ENCODE measurements at regions not wholly inside any gene's neighbourhood (a gene's known extent, or its start where the extent isn't known, plus 50 kb on each side); places are given as distances from the start of the nearest gene placed in this dataset.

DNA sequence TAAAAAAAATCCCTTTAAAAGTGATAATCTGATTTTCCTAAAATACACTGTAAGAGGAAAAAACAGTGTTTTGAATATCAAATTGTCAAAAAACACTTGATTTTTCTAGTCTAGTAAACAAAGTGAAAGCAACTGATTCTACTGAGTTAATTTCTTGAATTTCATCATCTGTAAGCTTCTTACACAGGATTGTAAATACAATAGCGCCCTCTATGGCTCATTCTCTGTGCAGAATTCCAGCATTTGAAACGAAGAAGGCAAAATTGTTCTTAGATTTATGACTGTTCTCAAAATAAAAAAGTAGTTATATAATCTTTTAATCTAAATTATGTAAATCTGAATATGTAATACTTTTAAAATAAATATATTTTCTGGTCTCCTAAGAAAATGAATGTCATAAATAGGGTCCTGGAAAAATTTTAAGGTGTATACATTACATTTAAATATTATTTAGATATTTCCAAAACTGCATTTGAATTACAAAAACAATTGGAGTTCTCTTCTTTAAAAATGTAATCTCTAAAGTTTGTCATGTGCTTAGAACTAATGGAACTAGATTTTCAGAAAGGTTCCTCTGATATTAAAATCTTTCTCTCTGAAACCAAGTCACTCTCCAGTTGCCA is 176.9 kb upstream of the MC4R start:
- intact Hi-C loops (cut with micrococcal nuclease): loop anchor here (10.0 kb wide), 1 partner anchor 555 kb away; no protein-coding TSS in a partner anchor
- DNase-seq: no peak

DNA sequence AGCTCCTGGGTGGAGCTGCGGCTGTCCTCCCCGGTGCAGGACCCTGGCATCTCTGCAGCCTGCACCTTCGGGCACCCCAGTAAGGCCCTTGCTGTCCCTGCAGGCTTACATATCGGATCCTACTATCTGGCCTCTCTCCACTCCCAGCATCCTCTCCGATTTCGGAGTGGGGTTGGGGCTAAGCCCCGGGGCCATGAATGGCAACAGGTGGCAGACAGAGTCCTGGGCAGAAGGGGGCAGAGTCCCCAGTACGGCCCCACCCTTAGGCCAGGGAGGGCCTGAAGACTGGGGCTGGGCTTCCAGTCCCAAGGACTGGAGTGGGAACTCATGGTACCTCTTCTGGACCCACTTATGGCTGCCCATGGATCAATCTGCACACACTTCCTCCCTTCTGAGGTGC is 180.4 kb upstream of the MC4R start:
- ATAC-seq (no peak), DNase-seq (no peak)
- intact Hi-C loops (cut with micrococcal nuclease): no loop called here

More for the DNA sequence above, 176.9 kb upstream of the MC4R start:
- ATAC-seq: no peak

GRCh38 chr18:60554967-60555366 is 182.4 kb upstream of the MC4R start:
- no peak for DNase-seq
- ATAC-seq: no peak
- intact Hi-C loops (cut with micrococcal nuclease): no loop called here

DNA sequence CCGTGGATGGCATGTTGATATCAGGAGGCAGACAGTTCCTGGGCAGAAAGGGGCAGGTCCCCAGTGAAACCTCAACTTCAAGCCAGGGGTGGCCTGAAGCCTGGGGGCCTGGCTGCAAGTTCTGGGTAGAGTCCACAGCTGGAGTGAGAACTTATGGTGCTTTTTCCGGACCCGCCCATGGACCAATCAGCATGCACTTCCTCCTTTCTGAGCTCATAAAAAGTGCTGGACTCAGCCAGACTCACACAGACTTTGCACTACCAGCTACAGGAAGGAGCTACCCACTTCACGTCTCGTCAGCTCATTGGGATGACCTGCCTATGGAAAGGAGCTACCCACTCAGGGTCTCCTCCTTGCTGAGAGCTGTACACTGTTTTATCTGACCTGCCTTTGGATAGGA is 183.1 kb upstream of the MC4R start:
- intact Hi-C loops (cut with micrococcal nuclease): no loop called here
- no peak for DNase-seq
- no peak for ATAC-seq

DNA sequence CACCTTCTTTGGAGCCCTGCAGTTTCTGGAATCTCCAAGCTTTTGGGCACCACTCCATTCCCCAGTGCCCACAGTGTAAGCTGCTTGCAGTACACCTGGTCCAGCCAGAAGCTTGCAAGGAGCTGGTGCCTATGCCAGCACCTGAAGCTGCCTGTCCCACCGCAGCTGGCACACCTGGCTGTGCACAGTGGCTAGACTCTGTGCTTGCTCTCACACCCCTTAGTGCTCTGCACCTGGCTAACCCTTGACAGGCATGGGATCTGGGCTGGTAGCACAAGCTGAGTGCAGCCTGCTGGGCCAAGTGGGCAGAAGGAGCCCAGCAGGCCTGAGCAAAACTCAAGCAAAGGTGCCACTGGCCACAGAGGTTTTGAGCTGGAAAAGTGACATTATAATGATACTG is 183.8 kb upstream of the MC4R start:
- ATAC-seq (no peak), DNase-seq (no peak)
- intact Hi-C loops (cut with micrococcal nuclease): no loop called here

DNA sequence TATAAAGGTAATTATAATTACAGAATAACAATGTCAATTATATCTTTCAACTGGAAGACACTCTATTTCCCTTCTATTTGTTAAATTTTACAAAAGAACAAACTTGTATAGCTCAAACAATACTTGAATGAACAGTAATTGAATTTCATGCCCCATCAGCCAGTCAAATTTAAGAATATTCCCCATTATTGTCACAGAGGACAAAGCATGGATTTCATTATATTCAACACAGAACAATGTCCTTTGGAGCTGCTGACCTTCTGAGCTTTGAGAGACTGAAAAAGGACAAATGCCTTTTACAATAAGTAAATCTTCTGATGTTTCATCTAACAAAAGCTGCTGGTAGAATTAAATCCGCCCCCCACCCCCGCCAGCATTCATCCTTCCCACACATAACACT is 187.5 kb upstream of the MC4R start:
- intact Hi-C loops (cut with micrococcal nuclease): no loop called here
- ATAC-seq (no peak), DNase-seq (no peak)

DNA sequence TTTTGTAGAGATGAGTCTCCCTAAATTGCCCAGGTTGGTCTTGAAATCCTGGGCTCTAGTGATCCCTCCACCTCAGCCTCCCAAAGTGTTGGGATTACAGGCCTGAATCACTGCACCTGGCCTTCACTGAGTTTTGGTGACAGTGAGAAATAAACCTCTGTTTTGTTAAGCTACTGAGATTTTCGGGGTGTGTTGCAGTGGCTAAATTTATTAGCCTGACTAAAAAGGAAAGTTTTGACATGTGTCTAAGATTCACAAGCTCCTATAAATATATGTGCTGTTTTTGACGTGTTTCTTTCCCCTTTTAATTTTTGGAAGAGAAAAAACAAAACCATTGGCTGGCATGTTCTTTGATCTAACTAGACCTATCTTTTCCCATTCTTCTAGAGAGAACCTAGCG is 190.5 kb upstream of the MC4R start:
- DNase-seq (no peak), ATAC-seq (no peak)
- intact Hi-C loops (cut with micrococcal nuclease): no loop called here

- no peak for DNase-seq
- ATAC-seq: no peak
- intact Hi-C loops (cut with micrococcal nuclease): no loop called here
Measured at GRCh38 chr18:60568220-60568619, 195.6 kb upstream of the MC4R start.

- no peak for DNase-seq
- intact Hi-C loops (cut with micrococcal nuclease): no loop called here
- ATAC-seq: no peak
Measured at GRCh38 chr18:60570172-60570571, 197.6 kb upstream of the MC4R start.

- ATAC-seq: no peak
- no peak for DNase-seq
- intact Hi-C loops (cut with micrococcal nuclease): no loop called here
Measured at GRCh38 chr18:60577457-60577856, 204.9 kb upstream of the MC4R start.

GRCh38 chr18:60585670-60586069 is 213.1 kb upstream of the MC4R start:
- intact Hi-C loops (cut with micrococcal nuclease): no loop called here
- ATAC-seq (no peak), DNase-seq (no peak)

- ATAC-seq (no peak), DNase-seq (no peak)
- intact Hi-C loops (cut with micrococcal nuclease): no loop called here
Measured at GRCh38 chr18:60593249-60593648, 220.7 kb upstream of the MC4R start.

- ATAC-seq (no peak), DNase-seq (no peak)
- intact Hi-C loops (cut with micrococcal nuclease): no loop called here
Measured at GRCh38 chr18:60596928-60597327, 224.4 kb upstream of the MC4R start.

- ATAC-seq (no peak), DNase-seq (no peak)
- intact Hi-C loops (cut with micrococcal nuclease): no loop called here
Measured at GRCh38 chr18:60599267-60599666, 226.7 kb upstream of the MC4R start.

GRCh38 chr18:60599995-60600394 is 227.4 kb upstream of the MC4R start:
- ATAC-seq (no peak), DNase-seq (no peak)
- intact Hi-C loops (cut with micrococcal nuclease): loop anchor here (10.0 kb wide), 1 partner anchor 905 kb away; no protein-coding TSS in a partner anchor

DNA sequence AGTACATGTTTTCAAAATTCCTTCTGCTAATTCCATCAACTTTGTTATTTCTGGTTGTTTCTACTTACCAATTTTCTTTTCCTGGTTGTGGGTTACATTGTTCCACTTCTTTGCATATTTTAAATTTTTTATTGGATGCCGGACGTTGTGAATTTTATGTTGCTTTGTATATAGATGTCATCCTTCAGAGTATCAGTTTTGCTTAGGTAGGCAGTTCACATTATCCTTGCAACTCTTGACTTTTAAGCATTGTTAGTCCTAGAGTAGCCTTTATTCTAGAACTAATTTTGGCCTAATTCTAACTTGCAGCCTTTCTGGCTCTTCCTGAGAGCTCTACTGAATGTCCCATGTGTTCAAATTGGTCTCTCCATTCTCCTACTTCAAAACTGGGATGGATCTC is 228.7 kb upstream of the MC4R start:
- intact Hi-C loops (cut with micrococcal nuclease): loop anchor here (10.0 kb wide), 1 partner anchor 904 kb away; no protein-coding TSS in a partner anchor
- ATAC-seq (no peak), DNase-seq (no peak)

- DNase-seq: no peak
- no peak for ATAC-seq
- intact Hi-C loops (cut with micrococcal nuclease): no loop called here
Measured at GRCh38 chr18:60623331-60623730, 250.8 kb upstream of the MC4R start.

DNA sequence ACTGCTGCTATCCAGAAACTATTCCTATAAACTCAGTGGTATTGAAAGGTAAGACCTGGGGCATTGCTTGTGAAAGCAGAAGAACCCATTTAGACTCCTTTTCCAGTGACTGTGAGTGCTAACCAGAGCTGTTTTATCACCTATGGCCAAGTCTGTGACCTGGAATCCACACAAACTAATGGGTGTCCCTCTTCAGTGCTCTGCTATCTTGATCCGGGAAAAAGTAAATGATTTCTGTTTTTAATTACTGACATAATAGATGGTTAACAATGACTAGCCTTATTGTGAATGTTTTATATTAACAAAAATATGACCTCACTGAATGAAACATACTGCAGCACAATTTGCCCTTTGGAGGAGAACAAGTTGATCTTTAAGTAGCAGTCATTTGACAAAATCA is 251.6 kb upstream of the MC4R start:
- ATAC-seq: no peak
- intact Hi-C loops (cut with micrococcal nuclease): no loop called here
- DNase-seq: no peak

GRCh38 chr18:60639836-60640235 is 267.3 kb upstream of the MC4R start:
- no peak for ATAC-seq
- intact Hi-C loops (cut with micrococcal nuclease): no loop called here
- DNase-seq: no peak

GRCh38 chr18:60643009-60643408 is 270.4 kb upstream of the MC4R start:
- intact Hi-C loops (cut with micrococcal nuclease): no loop called here
- DNase-seq (no peak), ATAC-seq (no peak)

DNA sequence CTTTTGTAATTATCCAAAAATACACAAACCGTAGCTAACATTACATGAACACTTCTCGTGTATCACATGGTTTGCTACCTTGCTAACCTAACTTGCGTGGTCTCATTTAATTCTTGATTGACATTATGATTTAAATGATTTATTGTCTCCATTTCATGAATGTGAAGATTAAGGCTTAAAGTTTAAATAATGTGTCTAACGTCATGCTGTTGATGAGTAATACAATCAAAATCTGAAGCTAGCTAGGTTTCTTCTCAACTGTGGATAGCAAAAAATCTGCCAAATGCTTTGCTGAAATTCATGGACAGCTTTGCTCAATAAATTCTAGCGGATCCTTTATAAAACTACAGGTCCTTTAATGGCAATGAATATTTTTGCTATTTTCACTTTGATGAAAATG is 274.1 kb upstream of the MC4R start:
- DNase-seq (no peak), ATAC-seq (no peak)
- intact Hi-C loops (cut with micrococcal nuclease): no loop called here

- DNase-seq: no peak
- no peak for ATAC-seq
- intact Hi-C loops (cut with micrococcal nuclease): no loop called here
Measured at GRCh38 chr18:60649107-60649506, 276.5 kb upstream of the MC4R start.
